HG02678 (cell line): ENCODE measurements at regions not wholly inside any gene's neighbourhood (a gene's known extent, or its start where the extent isn't known, plus 50 kb on each side); places are given as distances from the start of the nearest gene placed in this dataset.

Source experiments
- ATAC-seq: cut with Tn5 transposase; IDR thresholded peaks from one replicate; pipeline ENCODE4 v1.9.1; 2021; ENCODE audit warnings: mild to moderate bottlenecking, moderate library complexity; ENCODE audit not compliant: unreplicated experiment

GRCh38 chr22:48713272-48714205, 1114.1 kb downstream of the BRD1 start:
- no peak for ATAC-seq

GRCh38 chr22:48712558-48713271, 1115.0 kb downstream of the BRD1 start:
- no peak for ATAC-seq

GRCh38 chr22:48711669-48712068, 1116.0 kb downstream of the BRD1 start:
- ATAC-seq = no peak

GRCh38 chr22:48711031-48711431, 1116.6 kb downstream of the BRD1 start:
- no peak for ATAC-seq

GRCh38 chr22:48710410-48710809, 1117.3 kb downstream of the BRD1 start:
- ATAC-seq = no peak

GRCh38 chr22:48709976-48710375, 1117.7 kb downstream of the BRD1 start:
- ATAC-seq = no peak

GRCh38 chr22:48709453-48709852, 1118.2 kb downstream of the BRD1 start:
- ATAC-seq = no peak

GRCh38 chr22:48708558-48709245, 1119.0 kb downstream of the BRD1 start:
- ATAC-seq = no peak

GRCh38 chr22:48707763-48708557, 1119.7 kb downstream of the BRD1 start:
- no peak for ATAC-seq

GRCh38 chr22:48706934-48707762, 1120.5 kb downstream of the BRD1 start:
- no peak for ATAC-seq

GRCh38 chr22:48705917-48706605, 1121.6 kb downstream of the BRD1 start:
- no peak for ATAC-seq

GRCh38 chr22:48705159-48705916, 1122.3 kb downstream of the BRD1 start:
- ATAC-seq = no peak

- no peak for ATAC-seq
Observed at GRCh38 chr22:48704335-48704734, 1123.3 kb downstream of the BRD1 start.

GRCh38 chr22:48703265-48703941, 1124.3 kb downstream of the BRD1 start:
- no peak for ATAC-seq

- ATAC-seq = no peak
Observed at GRCh38 chr22:48702573-48703264, 1125.0 kb downstream of the BRD1 start.

- no peak for ATAC-seq
Observed at GRCh38 chr22:48701296-48702030, 1126.2 kb downstream of the BRD1 start.
